Neural cell (in vitro differentiated cells): ENCODE measurements at regions not wholly inside any gene's neighbourhood (a gene's known extent, or its start where the extent isn't known, plus 50 kb on each side); places are given as distances from the start of the nearest gene placed in this dataset.

Experiments
- H2AFZ ChIP-seq: fragments of 200-600, 300-800 bp; sonication (generic), shearing (Covaris generic); 2 replicates; pipeline ENCODE4 v1.6.0; 2014; ENCODE audit warnings: low read depth, mild to moderate bottlenecking, antibody characterized with exemption, low read length, moderate library complexity
- H3F3A ChIP-seq: fragments of 200-600 bp; shearing (Covaris generic); 2 replicates; pipeline ENCODE4 v1.6.1; 2016; ENCODE audit warnings: mild to moderate bottlenecking, moderate library complexity, mixed read lengths, antibody characterized with exemption, low read length; ENCODE audit not compliant: insufficient read depth, poor library complexity, severe bottlenecking
- H3K27ac ChIP-seq: fragments of 200-600, 300-800 bp; sonication (generic), shearing (Covaris generic); 2 replicates; pipeline ENCODE4 v1.5.1; 2014; ENCODE audit warnings: mild to moderate bottlenecking, low read length, moderate library complexity
- H3K27me3 ChIP-seq: fragments of 300-800, 200-600 bp; sonication (generic), shearing (Covaris generic); 2 replicates; pipeline ENCODE4 v1.6.0; 2014; ENCODE audit warnings: mild to moderate bottlenecking, low read depth, low read length, moderate library complexity; ENCODE audit not compliant: insufficient read depth
- H3K36me3 ChIP-seq: fragments of 300-800, 200-600 bp; sonication (generic), shearing (Covaris generic); 2 replicates; pipeline ENCODE4 v1.5.1; 2014; ENCODE audit warnings: mild to moderate bottlenecking, antibody characterized with exemption, low read length, moderate library complexity; ENCODE audit not compliant: insufficient read depth
- H3K4me2 ChIP-seq: fragments of 300-800, 200-600 bp; sonication (generic), shearing (Covaris generic); 2 replicates; pipeline ENCODE4 v1.6.0; 2014; ENCODE audit warnings: mild to moderate bottlenecking, low read length
- H3K4me3 ChIP-seq: fragments of 300-800, 200-600 bp; sonication (generic), shearing (Covaris generic); 2 replicates; pipeline ENCODE4 v1.5.1; 2014; ENCODE audit warnings: mild to moderate bottlenecking, low read length, moderate library complexity
- H3K79me2 ChIP-seq: fragments of 200-600 bp; shearing (Covaris generic); replicated peaks from 2 replicates; pipeline ENCODE4 v1.6.0; 2014; ENCODE audit warnings: mild to moderate bottlenecking, low read length, moderate library complexity; ENCODE audit not compliant: insufficient read depth
- H3K9ac ChIP-seq: fragments of 300-800, 200-600 bp; sonication (generic), shearing (Covaris generic); 2 replicates; pipeline ENCODE4 v1.6.1; 2016; ENCODE audit warnings: mild to moderate bottlenecking, low read length, mixed read lengths
- H3K9me2 ChIP-seq: fragments of 200-600 bp; shearing (Covaris generic); 2 replicates; pipeline ENCODE4 v1.6.1; 2016; ENCODE audit warnings: mild to moderate bottlenecking, low read length, mixed read lengths; ENCODE audit not compliant: insufficient read depth
- H3K9me3 ChIP-seq: fragments of 200-600, 300-800 bp; sonication (generic), shearing (Covaris generic); 2 replicates; pipeline ENCODE4 v1.6.1; 2016; ENCODE audit warnings: mild to moderate bottlenecking, mixed run types, low read length, moderate library complexity, mixed read lengths
- H4K20me1 ChIP-seq: fragments of 200-600 bp; shearing (Covaris generic); 2 replicates; pipeline ENCODE4 v1.6.1; 2016; ENCODE audit warnings: mild to moderate bottlenecking, mixed run types; ENCODE audit not compliant: insufficient read depth
- CTCF ChIP-seq: fragments of 450-650 bp; IDR thresholded peaks from 2 replicates; pipeline ENCODE4 v1.5.1; 2014; ENCODE audit warnings: antibody characterized with exemption, mild to moderate bottlenecking, moderate library complexity; ENCODE audit not compliant: poor library complexity, severe bottlenecking
- EP300 ChIP-seq: fragments of 450-650 bp; conservative IDR thresholded peaks from 2 replicates; pipeline ENCODE4 v1.6.1; 2014; ENCODE audit warnings: antibody characterized with exemption, mild to moderate bottlenecking, moderate library complexity; ENCODE audit not compliant: poor library complexity, severe bottlenecking
- EZH2 ChIP-seq: fragments of 200-600, 300-800 bp; shearing (Covaris generic), sonication (generic); IDR thresholded peaks from 2 replicates; pipeline ENCODE4 v1.6.1; 2014; ENCODE audit warnings: antibody characterized with exemption, low read length, borderline replicate concordance, mild to moderate bottlenecking; ENCODE audit not compliant: insufficient read depth, poor library complexity, severe bottlenecking
- MXI1 ChIP-seq: fragments of 450-650 bp; conservative IDR thresholded peaks from 2 replicates; pipeline ENCODE4 v1.6.1; 2014; ENCODE audit warnings: antibody characterized with exemption, mild to moderate bottlenecking; ENCODE audit not compliant: poor library complexity, severe bottlenecking
- POLR2AphosphoS5 ChIP-seq: IDR thresholded peaks from 2 replicates; pipeline ENCODE4 v1.6.1; 2012
- RAD21 ChIP-seq: fragments of 450-650 bp; conservative IDR thresholded peaks from 2 replicates; pipeline ENCODE4 v1.6.1; 2014; ENCODE audit warnings: antibody characterized with exemption, mild to moderate bottlenecking, moderate library complexity
- REST ChIP-seq: IDR thresholded peaks from 2 replicates; pipeline ENCODE4 v1.6.1; 2012; ENCODE audit warnings: borderline replicate concordance
- SMC3 ChIP-seq: fragments of 450-650 bp; conservative IDR thresholded peaks from 2 replicates; pipeline ENCODE4 v1.6.1; 2014; ENCODE audit warnings: antibody characterized with exemption, mild to moderate bottlenecking, moderate library complexity; ENCODE audit not compliant: poor library complexity
- TAF1 ChIP-seq: IDR thresholded peaks from 2 replicates; pipeline ENCODE4 v1.6.1; 2012; ENCODE audit warnings: low read depth

GRCh38 chr7:80403686-80404241 lies 108.1 kb downstream of the GNAT3 start:
- H3K4me2 ChIP-seq = no peak overlapping the region

DNA sequence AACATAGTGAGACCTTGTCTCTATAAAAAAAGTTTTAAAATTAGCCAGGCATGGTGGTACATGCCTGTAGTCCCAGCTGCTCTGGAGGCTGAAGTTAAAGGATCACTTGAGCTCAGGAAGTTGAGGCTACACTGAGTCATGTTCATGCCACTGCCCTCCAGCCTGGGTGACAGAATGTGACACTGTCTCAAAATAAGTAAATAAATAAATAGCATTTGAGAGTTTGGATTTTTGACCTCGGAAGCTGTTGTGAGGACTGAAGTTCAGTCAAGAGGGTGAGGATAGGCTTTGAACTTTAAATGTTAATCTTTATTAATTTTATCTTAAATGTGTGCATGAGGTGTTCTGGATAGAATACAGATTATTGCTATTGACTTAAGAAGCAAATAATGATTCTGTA lies 110.2 kb downstream of the GNAT3 start:
- Histone ChIP-seq H3K27ac (no peak overlapping the region), H3K27me3 (no peaks in the 10 kb centered on the region), H3K9me2 (no peaks in the 10 kb centered on the region), H2AFZ (no peak overlapping the region), H3K9me3 (no peaks in the 10 kb centered on the region), H3K79me2 (no peaks in the 10 kb centered on the region), H3F3A (no peaks in the 10 kb centered on the region), H4K20me1 (no peaks in the 10 kb centered on the region), H3K36me3 (no peaks in the 10 kb centered on the region), H3K9ac (no peak overlapping the region), H3K4me2 (no peak overlapping the region), H3K4me3 (no peak overlapping the region)
- TF ChIP-seq EP300 (no peak), CTCF (no peak), POLR2AphosphoS5 (no peak), TAF1 (no peak), MXI1 (no peak), SMC3 (no peak), EZH2 (no peak), REST (no peak), RAD21 (no peak)

More at GRCh38 chr7:80403686-80404241, 108.1 kb downstream of the GNAT3 start:
- H3K27ac ChIP-seq = no peak overlapping the region
- no peaks in the 10 kb centered on the region for H3F3A ChIP-seq
- no peak overlapping the region for H3K4me3 ChIP-seq
- no peaks in the 10 kb centered on the region for H3K36me3 ChIP-seq
- H3K9ac ChIP-seq = no peak overlapping the region
- no peaks in the 10 kb centered on the region for H3K9me2 ChIP-seq
- H2AFZ ChIP-seq = no peak overlapping the region
- no peaks in the 10 kb centered on the region for H4K20me1 ChIP-seq
- H3K9me3 ChIP-seq = no peaks in the 10 kb centered on the region
- no peaks in the 10 kb centered on the region for H3K27me3 ChIP-seq
- no peak for TF ChIP-seq TAF1
- TF ChIP-seq RAD21 = no peak
- no peak for TF ChIP-seq EZH2
- no peaks in the 10 kb centered on the region for H3K79me2 ChIP-seq
